ENCODE measurements at regions not wholly inside any gene's neighbourhood (a gene's known extent, or its start where the extent isn't known, plus 50 kb on each side); places are given as distances from the start of the nearest gene placed in this dataset.
A peak's percentile ranks its signal among the peaks of the same experiment; 100 is the strongest.

GRCh38 chr3:67288466-67289106 lies 290.5 kb downstream of the KBTBD8 start:
- H3K9ac ChIP-seq, result no peak overlapping the region
- H4K20me1 ChIP-seq, result no peaks in the 10 kb centered on the region
- H3K27me3 ChIP-seq, result no peaks in the 10 kb centered on the region
- peak overlapping the region in 4 of 11 experiments; percentile 53 to 77 (median 62); a peak in 8 of 22 replicates for H3K4me2 ChIP-seq
- peak overlapping the region in 6 of 11 experiments; percentile 10 to 59 (median 40); a peak in 8 of 22 replicates for H3K27ac ChIP-seq
- no peak for TF ChIP-seq Cebpa-rat (IDR thresholded peaks at IDR 0.05)
- no peaks in the 10 kb centered on the region; a peak in 1 of 22 replicates for H3K9me3 ChIP-seq (replicated peaks in 1 of 11)
- no peaks in the 10 kb centered on the region for H3K36me3 ChIP-seq
- no peak overlapping the region for H3K4me3 ChIP-seq
- peaks cover 0 to 48% (median 25%) of the 10 kb centered on the region in 10 experiments; a peak in 16 of 20 replicates for H3K4me1 ChIP-seq

GRCh38 chr3:67289626-67290025 lies 291.5 kb downstream of the KBTBD8 start:
- Histone ChIP-seq H3K27ac (peak overlapping the region in 6 of 11 experiments; percentile 26 to 60 (median 48); a peak in 10 of 22 replicates), H3K36me3 (no peaks in the 10 kb centered on the region), H3K4me3 (no peak overlapping the region), H4K20me1 (no peaks in the 10 kb centered on the region), H3K9me3 (replicated peaks in 1 of 11) (no peaks in the 10 kb centered on the region), H3K27me3 (no peaks in the 10 kb centered on the region), H3K9ac (no peak overlapping the region), H3K4me1 (peaks cover 0 to 48% (median 25%) of the 10 kb centered on the region in 10 experiments; a peak in 16 of 20 replicates), H3K4me2 (peak overlapping the region in 8 of 11 experiments; percentile 19 to 77 (median 54); a peak in 13 of 22 replicates)
- TF ChIP-seq Cebpa-rat (IDR thresholded peaks at IDR 0.05), result no peak

- H3K36me3 ChIP-seq, result no peaks in the 10 kb centered on the region
- peak overlapping the region in 8 of 11 experiments; percentile 3 to 64 (median 43); a peak in 10 of 22 replicates for H3K27ac ChIP-seq
- no peak overlapping the region for H3K9ac ChIP-seq
- peak in 2 of 11 experiments; percentile 42 to 45; a peak in 1 of 22 replicates for TF ChIP-seq Cebpa-rat (IDR thresholded peaks at IDR 0.05)
- peak overlapping the region in 9 of 11 experiments; percentile 2 to 77 (median 56); a peak in 15 of 22 replicates for H3K4me2 ChIP-seq
- H3K4me3 ChIP-seq, result no peak overlapping the region
- H3K9me3 ChIP-seq (replicated peaks in 1 of 11), result no peaks in the 10 kb centered on the region
- H4K20me1 ChIP-seq, result no peaks in the 10 kb centered on the region
- H3K4me1 ChIP-seq, result peaks cover 0 to 48% (median 25%) of the 10 kb centered on the region in 10 experiments; a peak in 16 of 20 replicates
- no peaks in the 10 kb centered on the region for H3K27me3 ChIP-seq
These were observed 292.3 kb downstream of the KBTBD8 start for GRCh38 chr3:67290438-67290837.

GRCh38 chr3:67291287-67292252 lies 293.5 kb downstream of the KBTBD8 start:
- Histone ChIP-seq H3K36me3 (no peaks in the 10 kb centered on the region), H3K9me3 (replicated peaks in 1 of 11) (no peaks in the 10 kb centered on the region), H3K4me1 (peaks cover 0 to 48% (median 25%) of the 10 kb centered on the region in 10 experiments; a peak in 16 of 20 replicates), H3K4me2 (peak overlapping the region in 7 of 11 experiments; percentile 24 to 77 (median 57); a peak in 13 of 22 replicates), H3K4me3 (no peak overlapping the region), H3K27me3 (no peaks in the 10 kb centered on the region), H4K20me1 (no peaks in the 10 kb centered on the region), H3K27ac (peak overlapping the region in 5 of 11 experiments; percentile 8 to 64 (median 56); a peak in 7 of 22 replicates), H3K9ac (no peak overlapping the region)
- no peak for TF ChIP-seq Cebpa-rat (IDR thresholded peaks at IDR 0.05)

GRCh38 chr3:67292356-67293121 lies 294.4 kb downstream of the KBTBD8 start:
- H3K9ac ChIP-seq, result no peak overlapping the region
- peak overlapping the region in 4 of 11 experiments; percentile 56 to 77 (median 62); a peak in 1 of 22 replicates for H3K4me2 ChIP-seq
- no peaks in the 10 kb centered on the region for H4K20me1 ChIP-seq
- no peak overlapping the region for H3K4me3 ChIP-seq
- H3K4me1 ChIP-seq, result peaks cover 0 to 48% (median 25%) of the 10 kb centered on the region in 10 experiments; a peak in 16 of 20 replicates
- H3K27ac ChIP-seq, result no peak overlapping the region
- no peaks in the 10 kb centered on the region for H3K9me3 ChIP-seq (replicated peaks in 1 of 11)
- TF ChIP-seq Cebpa-rat (IDR thresholded peaks at IDR 0.05), result peak in 2 of 11 experiments; percentile 6 to 28; a peak in 1 of 22 replicates
- no peaks in the 10 kb centered on the region for H3K27me3 ChIP-seq
- no peaks in the 10 kb centered on the region for H3K36me3 ChIP-seq

GRCh38 chr3:67294341-67294740 lies 296.2 kb downstream of the KBTBD8 start:
- H3K9me3 ChIP-seq (replicated peaks in 1 of 11), result no peaks in the 10 kb centered on the region
- no peak overlapping the region for H3K4me2 ChIP-seq
- H3K27me3 ChIP-seq, result no peaks in the 10 kb centered on the region
- no peak overlapping the region for H3K9ac ChIP-seq
- peaks cover 0 to 34% (median 23%) of the 10 kb centered on the region in 10 experiments; a peak in 16 of 20 replicates for H3K4me1 ChIP-seq
- H4K20me1 ChIP-seq, result no peaks in the 10 kb centered on the region
- H3K36me3 ChIP-seq, result no peaks in the 10 kb centered on the region
- H3K27ac ChIP-seq, result no peak overlapping the region
- no peak for TF ChIP-seq Cebpa-rat (IDR thresholded peaks at IDR 0.05)
- no peak overlapping the region for H3K4me3 ChIP-seq

GRCh38 chr3:67296039-67296892 lies 298.2 kb downstream of the KBTBD8 start:
- no peak overlapping the region for H3K4me3 ChIP-seq
- H3K36me3 ChIP-seq, result no peaks in the 10 kb centered on the region
- no peaks in the 10 kb centered on the region for H3K27me3 ChIP-seq
- H4K20me1 ChIP-seq, result no peaks in the 10 kb centered on the region
- no peaks in the 10 kb centered on the region for H3K9me3 ChIP-seq (replicated peaks in 1 of 11)
- no peak overlapping the region for H3K4me2 ChIP-seq
- no peak overlapping the region for H3K27ac ChIP-seq
- H3K9ac ChIP-seq, result no peak overlapping the region
- peaks cover 0 to 15% (median 6%) of the 10 kb centered on the region in 10 experiments; a peak in 10 of 20 replicates for H3K4me1 ChIP-seq
- no peak for TF ChIP-seq Cebpa-rat (IDR thresholded peaks at IDR 0.05)
